Sigmoid colon (tissue), 6 donors: ENCODE measurements at regions not wholly inside any gene's neighbourhood (a gene's known extent, or its start where the extent isn't known, plus 50 kb on each side); places are given as distances from the start of the nearest gene placed in this dataset.
A peak's percentile ranks its signal among the peaks of the same experiment; 100 is the strongest.

ENCODE experiments used
- DNase-seq: peaks from one replicate; pipeline ENCODE4 v3.0.0-alpha.2; 2019
- H3K27ac ChIP-seq, 4 donors: fragments of 200-600 bp; sonication (generic); one replicate each; pipeline ENCODE4 v1.5.1; 2016 to 2019; ENCODE audit warnings: mild to moderate bottlenecking in 1 of 4
- H3K27me3 ChIP-seq, 3 donors: fragments of 200-600 bp; sonication (generic); one replicate each; pipeline ENCODE4 v1.5.1; 2019; ENCODE audit warnings: mild to moderate bottlenecking in 1 of 3
- H3K36me3 ChIP-seq, 4 donors: fragments of 200-600 bp; sonication (generic); one replicate each; pipeline ENCODE4 v1.5.1; 2016 to 2019
- H3K4me1 ChIP-seq, 4 donors: fragments of 200-600 bp; sonication (generic); one replicate each; pipeline ENCODE4 v1.5.1; 2017 to 2019
- H3K4me3 ChIP-seq, 4 donors: fragments of 200-600 bp; sonication (generic); one replicate each; pipeline ENCODE4 v1.5.1; 2017 to 2019; ENCODE audit warnings: mild to moderate bottlenecking in 2 of 4, moderate library complexity in 1 of 4
- H3K9me3 ChIP-seq, 4 donors: fragments of 200-600 bp in 3 of 4; sonication (generic) in 3 of 4; one replicate each; pipeline versions ENCODE4 v1.5.1 to v1.6.1; 2013 to 2019
- EP300 ChIP-seq, 4 donors: sonication (generic); formaldehyde crosslinking; IDR thresholded peaks; one replicate each; pipeline ENCODE4 v1.6.1; 2017; ENCODE audit warnings: antibody characterized with exemption in 4 of 4
- POLR2A ChIP-seq, 2 donors: fragments of 450-650 bp; IDR thresholded peaks; one replicate each; pipeline ENCODE4 v1.6.1; 2016; ENCODE audit warnings: antibody characterized with exemption in 2 of 2, mild to moderate bottlenecking in 2 of 2, moderate library complexity in 2 of 2
- POLR2AphosphoS5 ChIP-seq, 4 donors: sonication (generic); formaldehyde crosslinking; IDR thresholded peaks; one replicate each; pipeline ENCODE4 v1.6.1; 2017; ENCODE audit warnings: antibody characterized with exemption in 4 of 4
- WGBS, 2 donors: extraction: QIAGEN DNeasy Blood & Tissue Kit; methylation state at CpG; one replicate each; pipeline ENCODE4 v1.1.7; 2013; 5-methylcytosine and 5-hydroxymethylcytosine counted together
- intact Hi-C: fragments of 100-400 bp; cut with DNase I; formaldehyde crosslinking; loops from one replicate; pipeline ENCODE4 v1.15.1; 2023
- TF ChIP-seq, protein P1 (sequence below), 4 experiments: fragments of 450-650 bp in 3 of 4; fragments of 200-600 bp in 1 of 4; IDR thresholded peaks; one replicate each; pipeline ENCODE4 v1.5.1; 2016 to 2019; ENCODE audit warnings: antibody characterized with exemption in 4 of 4, mild to moderate bottlenecking in 3 of 4, moderate library complexity in 2 of 4
- donor health status: healthy with polysubstance abuse.
- donor health status: healthy.

DNA sequence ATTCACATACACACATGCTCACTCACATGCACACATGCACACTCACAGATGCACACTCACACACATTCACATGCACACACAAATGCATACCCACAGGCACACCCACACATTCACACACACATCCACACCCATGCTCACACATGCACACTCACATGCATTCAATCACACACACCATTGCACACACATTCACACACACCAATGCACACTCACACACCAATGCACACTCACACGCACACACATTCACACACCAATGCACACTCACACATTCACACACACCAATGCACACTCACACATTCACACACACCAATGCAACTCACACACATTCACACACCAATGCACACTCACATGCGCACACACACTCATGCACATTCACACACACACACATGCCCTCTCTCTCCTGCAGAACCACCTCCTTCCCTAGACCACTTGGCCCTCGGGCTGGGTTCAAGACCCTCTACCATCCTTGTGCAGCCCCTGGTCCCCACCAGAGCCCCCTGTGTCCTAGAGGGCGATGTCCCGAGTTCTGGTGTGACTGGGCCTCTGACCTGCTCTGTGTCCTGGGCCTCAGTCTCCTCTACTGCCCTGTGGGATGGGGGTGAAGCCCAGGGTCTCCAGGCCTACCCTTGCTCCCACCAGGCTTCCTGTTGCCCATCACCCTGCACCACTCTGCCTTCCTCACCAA, 139.0 kb downstream of the OLFM1 start:
- TF ChIP-seq POLR2AphosphoS5 (IDR thresholded peaks at IDR 0.05) (no peak), EP300 (IDR thresholded peaks at IDR 0.05) (no peak), POLR2A (IDR thresholded peaks at IDR 0.05) (no peak)
- TF ChIP-seq, protein P1, sequence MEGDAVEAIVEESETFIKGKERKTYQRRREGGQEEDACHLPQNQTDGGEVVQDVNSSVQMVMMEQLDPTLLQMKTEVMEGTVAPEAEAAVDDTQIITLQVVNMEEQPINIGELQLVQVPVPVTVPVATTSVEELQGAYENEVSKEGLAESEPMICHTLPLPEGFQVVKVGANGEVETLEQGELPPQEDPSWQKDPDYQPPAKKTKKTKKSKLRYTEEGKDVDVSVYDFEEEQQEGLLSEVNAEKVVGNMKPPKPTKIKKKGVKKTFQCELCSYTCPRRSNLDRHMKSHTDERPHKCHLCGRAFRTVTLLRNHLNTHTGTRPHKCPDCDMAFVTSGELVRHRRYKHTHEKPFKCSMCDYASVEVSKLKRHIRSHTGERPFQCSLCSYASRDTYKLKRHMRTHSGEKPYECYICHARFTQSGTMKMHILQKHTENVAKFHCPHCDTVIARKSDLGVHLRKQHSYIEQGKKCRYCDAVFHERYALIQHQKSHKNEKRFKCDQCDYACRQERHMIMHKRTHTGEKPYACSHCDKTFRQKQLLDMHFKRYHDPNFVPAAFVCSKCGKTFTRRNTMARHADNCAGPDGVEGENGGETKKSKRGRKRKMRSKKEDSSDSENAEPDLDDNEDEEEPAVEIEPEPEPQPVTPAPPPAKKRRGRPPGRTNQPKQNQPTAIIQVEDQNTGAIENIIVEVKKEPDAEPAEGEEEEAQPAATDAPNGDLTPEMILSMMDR (IDR thresholded peaks at IDR 0.05): no peak
- H3K9me3 ChIP-seq: no peaks in the 10 kb centered on the region
- no peak overlapping the region for H3K4me3 ChIP-seq
- peak; percentile 52 for DNase-seq
- WGBS, 2 donors: 91 to 93% methylated on average over 5 of the region's 5 CpGs
- H3K36me3 ChIP-seq: no peaks in the 10 kb centered on the region
- H3K27ac ChIP-seq: no peak overlapping the region
- intact Hi-C loops: no loop called here
- H3K4me1 ChIP-seq: no peaks in the 10 kb centered on the region
- peaks cover 0 to 61% (median 29%) of the 10 kb centered on the region in 3 donors for H3K27me3 ChIP-seq

DNA sequence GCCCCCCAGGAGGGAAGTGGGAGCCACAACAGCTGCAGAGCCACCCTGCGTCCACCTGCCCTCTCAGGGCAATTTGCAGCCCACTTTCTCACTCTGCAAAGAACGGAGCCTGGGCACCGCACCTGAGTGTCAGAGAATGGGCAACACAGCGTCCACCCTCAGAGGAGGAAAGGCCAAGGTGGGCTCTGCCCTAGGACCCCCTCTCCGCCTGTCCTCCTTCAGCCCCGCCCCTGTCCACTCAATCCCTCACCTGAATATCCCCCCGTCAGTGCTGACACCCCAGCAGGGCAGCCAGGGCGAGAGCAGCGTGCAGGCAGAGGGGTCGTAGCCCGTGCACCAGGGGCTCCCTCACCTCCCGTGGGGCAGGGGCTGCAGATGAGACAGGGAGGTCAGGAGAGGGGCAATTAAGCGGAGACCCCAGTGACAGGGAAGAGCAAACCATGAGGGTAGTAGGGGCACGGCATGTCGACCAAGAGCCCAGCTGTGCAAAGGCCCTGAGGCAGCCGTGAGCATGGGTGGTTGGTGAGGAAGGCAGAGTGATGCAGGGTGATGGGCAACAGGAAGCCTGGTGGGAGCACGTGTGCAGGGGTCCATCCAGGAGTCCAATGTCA, 140.3 kb downstream of the OLFM1 start:
- H3K27ac ChIP-seq: no peak overlapping the region
- peak; percentile 50 for DNase-seq
- WGBS, 2 donors: 74 to 82% methylated on average over 17 of the region's 17 CpGs
- H3K36me3 ChIP-seq: no peaks in the 10 kb centered on the region
- H3K4me1 ChIP-seq: no peaks in the 10 kb centered on the region
- H3K4me3 ChIP-seq: no peak overlapping the region
- TF ChIP-seq POLR2AphosphoS5 (IDR thresholded peaks at IDR 0.05): no peak
- peaks cover 0 to 51% (median 20%) of the 10 kb centered on the region in 3 donors for H3K27me3 ChIP-seq
- H3K9me3 ChIP-seq: no peaks in the 10 kb centered on the region
- intact Hi-C loops: no loop called here

DNA sequence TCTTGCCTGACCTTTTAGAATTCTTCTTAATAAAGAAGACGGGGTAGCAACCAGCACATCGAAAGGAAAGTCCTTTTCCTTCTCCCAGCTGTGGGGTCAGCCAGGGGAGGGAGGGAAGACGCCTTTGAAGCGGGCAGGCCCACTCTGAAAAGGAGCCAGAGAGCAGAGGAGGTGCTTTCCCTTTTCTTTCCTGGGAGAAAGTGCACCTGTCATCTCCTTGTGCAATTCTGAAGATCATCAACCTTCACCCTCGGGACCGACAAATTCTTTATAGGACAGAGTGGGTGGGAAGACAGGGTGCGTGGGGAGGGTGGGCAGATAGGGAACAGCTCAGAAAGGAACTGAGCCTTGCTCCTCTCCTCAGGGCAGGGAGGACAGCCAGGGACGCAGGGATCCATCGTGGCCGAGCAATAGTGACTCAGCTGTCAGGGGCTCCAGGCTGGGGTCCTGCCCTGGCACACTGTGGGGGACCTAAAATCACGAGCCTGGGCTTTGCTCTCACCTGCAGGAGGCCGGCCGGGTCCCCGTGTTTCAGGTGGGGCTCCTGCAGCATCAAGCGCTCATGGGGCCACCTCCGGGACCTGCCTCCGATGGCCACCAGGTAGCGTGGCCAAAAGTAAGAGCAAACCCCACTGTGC, 141.0 kb downstream of the OLFM1 start:
- H3K9me3 ChIP-seq: no peaks in the 10 kb centered on the region
- peak; percentile 40 for DNase-seq
- intact Hi-C loops: no loop called here
- WGBS, 2 donors: 72 to 83% methylated on average over 18 of the region's 18 CpGs
- H3K27ac ChIP-seq: no peak overlapping the region
- H3K4me1 ChIP-seq: no peaks in the 10 kb centered on the region
- H3K4me3 ChIP-seq: no peak overlapping the region
- H3K36me3 ChIP-seq: no peaks in the 10 kb centered on the region
- TF ChIP-seq POLR2A (IDR thresholded peaks at IDR 0.05) (no peak), EP300 (IDR thresholded peaks at IDR 0.05) (no peak), POLR2AphosphoS5 (IDR thresholded peaks at IDR 0.05) (no peak)
- TF ChIP-seq, protein P1 (IDR thresholded peaks at IDR 0.05): no peak
- peaks cover 0 to 45% (median 20%) of the 10 kb centered on the region in 3 donors for H3K27me3 ChIP-seq

DNA sequence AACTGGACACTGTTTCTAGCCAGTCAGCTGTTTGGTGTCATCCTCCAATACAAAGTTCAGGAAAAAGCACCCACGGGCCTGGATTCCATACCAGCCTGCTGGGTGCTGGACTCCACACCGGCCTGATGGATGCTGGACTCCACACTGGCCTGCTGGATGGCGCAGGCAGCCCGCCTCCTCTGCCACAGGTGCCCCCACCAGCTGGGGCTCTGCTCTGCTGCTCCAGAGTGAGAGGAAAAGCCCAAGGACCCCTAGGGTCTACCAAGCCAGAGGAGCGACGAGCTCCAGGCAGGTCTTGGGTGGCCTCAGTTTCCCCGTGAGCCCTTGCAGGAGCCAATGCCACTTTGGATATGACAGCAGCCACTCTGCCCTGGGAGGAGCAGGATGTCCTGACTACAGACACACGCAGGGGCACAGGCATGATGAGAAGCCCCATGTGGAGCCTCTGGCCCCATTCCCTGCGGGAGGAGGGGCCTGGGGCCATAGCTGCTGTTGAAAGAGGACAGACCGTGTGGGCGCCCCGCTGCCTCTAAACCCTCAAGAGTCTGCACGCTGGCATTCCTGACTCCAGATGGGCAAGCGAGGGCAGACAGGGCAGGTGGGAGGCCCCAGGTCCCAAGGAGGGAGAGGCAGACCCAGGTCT, 141.6 kb downstream of the OLFM1 start:
- Histone ChIP-seq H3K9me3 (peaks cover 0 to 5% (median 0%) of the 10 kb centered on the region in 4 donors), H3K4me3 (no peak overlapping the region), H3K27me3 (peaks cover 0 to 40% (median 20%) of the 10 kb centered on the region in 3 donors), H3K36me3 (no peaks in the 10 kb centered on the region), H3K27ac (no peak overlapping the region), H3K4me1 (no peaks in the 10 kb centered on the region)
- DNase-seq: no peak
- WGBS, 2 donors: 80 to 83% methylated on average over 14 of the region's 14 CpGs
- TF ChIP-seq, protein P1 (IDR thresholded peaks at IDR 0.05): no peak
- no peak for TF ChIP-seq POLR2AphosphoS5 (IDR thresholded peaks at IDR 0.05)
- TF ChIP-seq POLR2A (IDR thresholded peaks at IDR 0.05): no peak
- TF ChIP-seq EP300 (IDR thresholded peaks at IDR 0.05): no peak
- intact Hi-C loops: no loop called here
